ENCODE measurements at regions not wholly inside any gene's neighbourhood (a gene's known extent, or its start where the extent isn't known, plus 50 kb on each side); places are given as distances from the start of the nearest gene placed in this dataset.

DNA sequence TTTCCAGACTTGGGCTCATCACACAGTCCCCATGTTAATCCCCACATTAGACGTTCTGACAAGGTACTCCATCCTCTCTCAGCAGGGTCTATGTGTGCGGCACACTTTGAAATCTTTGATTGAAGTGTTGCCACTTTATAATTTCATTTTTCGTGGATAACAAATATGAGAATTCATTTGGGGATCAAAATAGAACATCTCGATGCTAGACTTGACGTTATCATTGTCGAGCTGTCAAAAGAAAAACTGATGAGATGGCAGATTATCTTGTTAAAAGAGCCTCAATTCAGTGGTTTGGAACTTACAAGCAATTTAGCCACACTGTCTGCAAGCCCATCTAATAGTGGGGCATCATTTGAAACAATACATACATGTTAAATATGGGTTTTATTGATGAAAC is 91.2 kb upstream of the SULT1C3 start:
- TF ChIP-seq EZH2 (IDR thresholded peaks at IDR 0.05) = no peak
- no peak for TF ChIP-seq JUND (IDR thresholded peaks at IDR 0.05)
- TF ChIP-seq, protein P1, sequence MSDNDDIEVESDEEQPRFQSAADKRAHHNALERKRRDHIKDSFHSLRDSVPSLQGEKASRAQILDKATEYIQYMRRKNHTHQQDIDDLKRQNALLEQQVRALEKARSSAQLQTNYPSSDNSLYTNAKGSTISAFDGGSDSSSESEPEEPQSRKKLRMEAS (IDR thresholded peaks at IDR 0.05) = no peak
- no peak for TF ChIP-seq ZNF274 (IDR thresholded peaks at IDR 0.05; ENCODE audit: low read depth, low read length)
- TF ChIP-seq, protein P2, sequence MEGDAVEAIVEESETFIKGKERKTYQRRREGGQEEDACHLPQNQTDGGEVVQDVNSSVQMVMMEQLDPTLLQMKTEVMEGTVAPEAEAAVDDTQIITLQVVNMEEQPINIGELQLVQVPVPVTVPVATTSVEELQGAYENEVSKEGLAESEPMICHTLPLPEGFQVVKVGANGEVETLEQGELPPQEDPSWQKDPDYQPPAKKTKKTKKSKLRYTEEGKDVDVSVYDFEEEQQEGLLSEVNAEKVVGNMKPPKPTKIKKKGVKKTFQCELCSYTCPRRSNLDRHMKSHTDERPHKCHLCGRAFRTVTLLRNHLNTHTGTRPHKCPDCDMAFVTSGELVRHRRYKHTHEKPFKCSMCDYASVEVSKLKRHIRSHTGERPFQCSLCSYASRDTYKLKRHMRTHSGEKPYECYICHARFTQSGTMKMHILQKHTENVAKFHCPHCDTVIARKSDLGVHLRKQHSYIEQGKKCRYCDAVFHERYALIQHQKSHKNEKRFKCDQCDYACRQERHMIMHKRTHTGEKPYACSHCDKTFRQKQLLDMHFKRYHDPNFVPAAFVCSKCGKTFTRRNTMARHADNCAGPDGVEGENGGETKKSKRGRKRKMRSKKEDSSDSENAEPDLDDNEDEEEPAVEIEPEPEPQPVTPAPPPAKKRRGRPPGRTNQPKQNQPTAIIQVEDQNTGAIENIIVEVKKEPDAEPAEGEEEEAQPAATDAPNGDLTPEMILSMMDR (IDR thresholded peaks at IDR 0.05 in 2 of 3, conservative IDR thresholded peaks at IDR 0.05 in 1 of 3; ENCODE audit: borderline replicate concordance in 1 of 3, insufficient read depth in 1 of 3, low read depth in 2 of 3, low read length in 2 of 3) = no peak
- TF ChIP-seq REST (IDR thresholded peaks at IDR 0.05; ENCODE audit: low read depth) = no peak

Data from HCT116 (cell line).